Activated CD4-positive, alpha-beta T cell treated with anti-CD3 and anti-CD28 coated beads, Interleukin-2, amount 10 ng/mL, durations not matched to agents 24 days and 14 days (primary cell): ENCODE measurements at regions not wholly inside any gene's neighbourhood (a gene's known extent, or its start where the extent isn't known, plus 50 kb on each side); places are given as distances from the start of the nearest gene placed in this dataset.

ENCODE experiments used
- DNase-seq: peaks from one replicate; pipeline ENCODE4 v3.0.0; 2022
- H3K27ac Mint-ChIP-seq: one replicate; pipeline ENCODE4 v1.8.0; 2022; ENCODE audit warnings: mild to moderate bottlenecking, mixed read lengths
- H3K27me3 Mint-ChIP-seq: one replicate; pipeline ENCODE4 v1.8.0; 2022; ENCODE audit warnings: mixed read lengths
- H3K36me3 Mint-ChIP-seq: one replicate; pipeline ENCODE4 v1.8.0; 2022; ENCODE audit warnings: low read depth, mild to moderate bottlenecking, mixed read lengths
- H3K4me1 Mint-ChIP-seq: one replicate; pipeline ENCODE4 v1.8.0; 2021; ENCODE audit warnings: mixed read lengths
- H3K4me3 Mint-ChIP-seq: one replicate; pipeline ENCODE4 v1.8.0; 2022; ENCODE audit warnings: mild to moderate bottlenecking, moderate library complexity, mixed read lengths
- H3K9me3 Mint-ChIP-seq: one replicate; pipeline ENCODE4 v1.8.0; 2021; ENCODE audit warnings: mixed read lengths
- intact Hi-C: fragments of 100-400 bp; cut with micrococcal nuclease; formaldehyde crosslinking; loops from one replicate; pipeline ENCODE4 v1.15.1; 2023

- no peaks in the 10 kb centered on the region for H3K9me3 Mint-ChIP-seq
- no peaks in the 10 kb centered on the region for H3K36me3 Mint-ChIP-seq
- no peaks in the 10 kb centered on the region for H3K4me1 Mint-ChIP-seq
- no peaks in the 10 kb centered on the region for H3K27me3 Mint-ChIP-seq
- H3K4me3 Mint-ChIP-seq = no peak overlapping the region
- intact Hi-C loops = no loop called here
- no peak for DNase-seq
- no peak overlapping the region for H3K27ac Mint-ChIP-seq
Observed at GRCh38 chr2:78304678-78305077, 720.8 kb upstream of the REG3G start.

- Mint-ChIP-seq H3K36me3 (no peaks in the 10 kb centered on the region), H3K27ac (no peak overlapping the region), H3K4me1 (no peaks in the 10 kb centered on the region)
Observed at GRCh38 chr2:78309460-78309859, 716.0 kb upstream of the REG3G start.

GRCh38 chr2:78315368-78315767 lies 710.1 kb upstream of the REG3G start:
- DNase-seq = no peak
- Mint-ChIP-seq H3K27me3 (no peaks in the 10 kb centered on the region), H3K9me3 (peaks cover 7% of the 10 kb centered on the region), H3K4me1 (no peaks in the 10 kb centered on the region), H3K27ac (no peak overlapping the region), H3K36me3 (no peaks in the 10 kb centered on the region), H3K4me3 (no peak overlapping the region)
- intact Hi-C loops = no loop called here

More at GRCh38 chr2:78309460-78309859, 716.0 kb upstream of the REG3G start:
- H3K27me3 Mint-ChIP-seq = no peaks in the 10 kb centered on the region
- intact Hi-C loops = no loop called here
- no peak for DNase-seq
- peaks cover 7% of the 10 kb centered on the region for H3K9me3 Mint-ChIP-seq
- no peak overlapping the region for H3K4me3 Mint-ChIP-seq

DNA sequence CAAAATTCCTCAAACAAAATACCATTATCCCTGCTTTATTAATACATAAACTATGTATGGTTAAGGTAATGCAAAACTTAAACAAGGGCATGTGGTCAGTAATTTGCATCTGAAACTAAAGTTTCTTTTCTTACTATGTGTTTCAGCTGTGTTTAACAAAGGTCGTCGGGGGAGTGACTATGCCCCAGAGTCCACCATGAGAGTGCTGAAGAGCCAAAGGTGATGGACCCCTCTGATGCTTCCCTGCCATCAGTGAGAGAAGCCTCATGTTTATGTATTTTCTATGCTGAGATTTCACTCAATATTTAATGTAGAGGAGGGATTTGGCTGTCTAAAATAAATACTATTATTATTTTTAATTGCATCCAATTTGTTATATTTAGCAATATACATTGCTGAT lies 707.2 kb upstream of the REG3G start:
- Mint-ChIP-seq H3K27me3 (no peaks in the 10 kb centered on the region), H3K36me3 (no peaks in the 10 kb centered on the region), H3K4me1 (no peaks in the 10 kb centered on the region), H3K27ac (no peak overlapping the region), H3K9me3 (no peaks in the 10 kb centered on the region), H3K4me3 (no peak overlapping the region)
- DNase-seq = no peak
- intact Hi-C loops = no loop called here

DNA sequence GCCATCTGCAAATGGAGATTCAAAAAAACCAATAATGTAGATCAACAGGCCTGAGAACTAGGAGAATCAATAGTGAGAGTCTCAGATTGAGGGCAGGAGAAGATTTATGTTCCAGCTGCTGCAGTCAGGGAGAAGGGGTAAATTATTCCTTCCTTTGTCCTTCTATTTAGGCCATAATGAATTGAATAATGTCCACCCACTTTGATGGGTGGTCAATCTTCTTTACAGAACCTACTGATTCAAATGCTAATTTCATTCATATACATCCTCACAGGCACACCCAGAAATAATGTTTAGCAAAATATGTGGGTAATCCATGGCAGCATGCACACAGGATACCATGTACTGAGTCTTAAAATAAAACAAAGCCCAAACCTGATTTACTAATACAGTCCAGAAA lies 695.3 kb upstream of the REG3G start:
- H3K4me3 Mint-ChIP-seq = no peak overlapping the region
- intact Hi-C loops = no loop called here
- DNase-seq = no peak
- H3K36me3 Mint-ChIP-seq = no peaks in the 10 kb centered on the region
- H3K27ac Mint-ChIP-seq = no peak overlapping the region
- no peaks in the 10 kb centered on the region for H3K9me3 Mint-ChIP-seq
- H3K4me1 Mint-ChIP-seq = no peaks in the 10 kb centered on the region
- H3K27me3 Mint-ChIP-seq = no peaks in the 10 kb centered on the region

- no peak for DNase-seq
- no peaks in the 10 kb centered on the region for H3K4me1 Mint-ChIP-seq
- no peaks in the 10 kb centered on the region for H3K9me3 Mint-ChIP-seq
- H3K27me3 Mint-ChIP-seq = no peaks in the 10 kb centered on the region
- intact Hi-C loops = no loop called here
- H3K36me3 Mint-ChIP-seq = no peaks in the 10 kb centered on the region
- H3K27ac Mint-ChIP-seq = no peak overlapping the region
- H3K4me3 Mint-ChIP-seq = no peak overlapping the region
Observed at GRCh38 chr2:78351208-78351607, 674.3 kb upstream of the REG3G start.

DNA sequence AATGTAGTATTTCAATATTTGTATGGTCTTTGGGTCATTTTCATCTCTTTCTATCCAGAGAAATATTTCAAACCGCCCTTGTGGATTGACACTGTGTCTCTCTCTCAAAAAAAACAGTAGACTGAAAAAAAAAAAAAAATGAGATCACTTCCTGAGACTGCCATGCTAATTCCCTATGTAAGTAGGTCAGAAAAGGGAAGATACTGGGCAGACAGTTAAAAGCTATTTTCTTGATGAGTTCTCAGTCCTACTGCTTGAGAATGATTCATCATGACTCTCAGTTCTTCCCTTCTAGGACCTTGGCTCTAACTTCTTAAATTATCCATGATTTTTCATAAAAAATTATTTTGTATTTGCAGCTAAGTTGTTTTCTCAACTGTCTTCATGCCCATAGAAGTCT lies 672.3 kb upstream of the REG3G start:
- H3K36me3 Mint-ChIP-seq = no peaks in the 10 kb centered on the region

GRCh38 chr2:78355967-78356366 lies 669.5 kb upstream of the REG3G start:
- intact Hi-C loops = no loop called here

More for the DNA sequence above, 672.3 kb upstream of the REG3G start:
- Mint-ChIP-seq H3K4me3 (no peak overlapping the region), H3K4me1 (no peaks in the 10 kb centered on the region), H3K27me3 (no peaks in the 10 kb centered on the region), H3K9me3 (no peaks in the 10 kb centered on the region), H3K27ac (no peak overlapping the region)
- no peak for DNase-seq
- intact Hi-C loops = no loop called here

GRCh38 chr2:78383576-78383975 lies 641.9 kb upstream of the REG3G start:
- intact Hi-C loops = no loop called here
- Mint-ChIP-seq H3K9me3 (peaks cover 3% of the 10 kb centered on the region), H3K36me3 (no peaks in the 10 kb centered on the region), H3K4me3 (no peak overlapping the region), H3K27ac (no peak overlapping the region), H3K27me3 (no peaks in the 10 kb centered on the region), H3K4me1 (no peaks in the 10 kb centered on the region)
- no peak for DNase-seq

More at GRCh38 chr2:78355967-78356366, 669.5 kb upstream of the REG3G start:
- H3K4me1 Mint-ChIP-seq = no peaks in the 10 kb centered on the region
- DNase-seq = no peak
- H3K36me3 Mint-ChIP-seq = no peaks in the 10 kb centered on the region
- H3K4me3 Mint-ChIP-seq = no peak overlapping the region
- no peak overlapping the region for H3K27ac Mint-ChIP-seq
- no peaks in the 10 kb centered on the region for H3K27me3 Mint-ChIP-seq
- no peaks in the 10 kb centered on the region for H3K9me3 Mint-ChIP-seq

- Mint-ChIP-seq H3K9me3 (peaks cover 16% of the 10 kb centered on the region), H3K27me3 (no peaks in the 10 kb centered on the region), H3K36me3 (no peaks in the 10 kb centered on the region), H3K4me1 (no peaks in the 10 kb centered on the region), H3K4me3 (no peak overlapping the region), H3K27ac (no peak overlapping the region)
- intact Hi-C loops = no loop called here
- DNase-seq = no peak
Observed at GRCh38 chr2:78397198-78397597, 628.3 kb upstream of the REG3G start.

GRCh38 chr2:78407960-78408794 lies 617.3 kb upstream of the REG3G start:
- DNase-seq = no peak
- H3K27me3 Mint-ChIP-seq = no peaks in the 10 kb centered on the region
- peaks cover 3% of the 10 kb centered on the region for H3K9me3 Mint-ChIP-seq
- no peak overlapping the region for H3K27ac Mint-ChIP-seq
- no peak overlapping the region for H3K4me3 Mint-ChIP-seq
- H3K4me1 Mint-ChIP-seq = no peaks in the 10 kb centered on the region
- intact Hi-C loops = no loop called here
- no peaks in the 10 kb centered on the region for H3K36me3 Mint-ChIP-seq

DNA sequence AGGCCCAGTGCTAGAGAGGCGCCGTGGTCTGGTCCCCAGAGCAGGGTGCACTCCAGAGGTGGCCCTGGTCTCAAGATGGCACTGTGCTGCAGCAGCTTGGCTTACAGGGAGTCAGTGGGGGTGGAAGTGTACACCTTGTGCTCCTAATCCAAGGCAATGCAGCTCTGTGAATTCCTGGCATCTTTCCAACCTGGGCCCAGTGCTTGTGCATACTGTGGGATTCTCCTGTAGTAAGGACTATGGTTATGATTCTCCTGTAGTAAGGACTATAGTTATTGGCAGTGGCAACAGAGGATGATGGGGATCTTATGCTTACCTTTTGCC lies 616.7 kb upstream of the REG3G start:
- Mint-ChIP-seq H3K27ac (no peak overlapping the region), H3K4me1 (no peaks in the 10 kb centered on the region), H3K4me3 (no peak overlapping the region), H3K36me3 (no peaks in the 10 kb centered on the region), H3K27me3 (no peaks in the 10 kb centered on the region), H3K9me3 (peaks cover 3% of the 10 kb centered on the region)
- intact Hi-C loops = no loop called here
- no peak for DNase-seq

DNA sequence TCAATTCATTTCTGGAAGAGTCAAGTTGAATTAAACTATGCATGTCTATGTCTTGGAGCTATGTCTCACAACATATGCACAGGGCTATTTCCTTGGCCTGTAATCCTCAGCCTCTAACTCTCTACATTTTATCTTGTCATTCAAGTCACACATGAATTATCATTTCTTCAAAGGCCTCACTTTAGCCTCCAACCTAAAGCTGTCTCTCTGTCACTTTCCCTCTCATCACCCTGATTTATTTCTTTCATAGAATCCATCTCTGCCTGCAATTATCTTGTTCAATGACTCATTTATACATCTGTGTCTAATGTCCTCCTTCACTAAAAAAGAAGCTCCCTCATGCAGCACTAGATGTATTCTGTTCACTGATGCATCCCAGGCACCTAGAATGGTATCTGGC lies 614.2 kb upstream of the REG3G start:
- intact Hi-C loops = no loop called here
- Mint-ChIP-seq H3K4me1 (no peaks in the 10 kb centered on the region), H3K36me3 (no peaks in the 10 kb centered on the region)

DNA sequence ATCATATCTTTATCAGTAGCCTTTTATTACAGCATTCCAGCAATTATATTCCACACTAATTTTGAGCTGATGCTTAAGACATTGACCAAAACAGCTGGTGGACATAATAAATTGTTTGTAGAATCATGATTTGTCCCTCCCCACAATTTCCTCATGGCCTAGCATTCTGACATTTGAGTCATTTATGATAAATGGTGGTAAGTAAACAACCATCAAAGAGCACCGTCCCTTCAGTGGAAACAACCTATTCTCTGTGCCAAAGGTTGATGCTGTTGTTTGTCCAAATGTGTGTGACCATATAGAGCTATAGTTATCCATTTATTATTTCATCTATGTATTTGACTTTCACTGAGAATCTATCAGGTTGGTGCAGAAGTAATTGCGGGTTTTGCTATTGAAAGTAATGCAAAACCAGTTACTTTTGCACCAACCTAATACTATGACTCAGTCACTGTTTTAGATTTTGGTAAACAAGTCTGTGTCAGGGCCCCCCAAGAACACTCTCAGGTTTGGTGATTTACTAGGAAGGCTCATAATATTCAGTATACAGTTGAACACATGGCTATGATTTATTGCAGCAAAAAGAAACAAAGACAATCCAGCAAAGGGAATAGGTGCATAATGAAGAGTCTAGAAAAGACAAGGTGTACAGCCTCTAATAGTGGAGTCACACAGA lies 608.7 kb upstream of the REG3G start:
- Mint-ChIP-seq H3K27ac (no peak overlapping the region), H3K9me3 (no peaks in the 10 kb centered on the region), H3K4me3 (no peak overlapping the region), H3K36me3 (no peaks in the 10 kb centered on the region), H3K27me3 (no peaks in the 10 kb centered on the region), H3K4me1 (no peaks in the 10 kb centered on the region)
- no peak for DNase-seq
- intact Hi-C loops = no loop called here

More for the DNA sequence above, 614.2 kb upstream of the REG3G start:
- no peak overlapping the region for H3K4me3 Mint-ChIP-seq
- peaks cover 3% of the 10 kb centered on the region for H3K9me3 Mint-ChIP-seq
- no peak overlapping the region for H3K27ac Mint-ChIP-seq
- no peak for DNase-seq
- H3K27me3 Mint-ChIP-seq = no peaks in the 10 kb centered on the region
